ENCODE measurements at regions not wholly inside any gene's neighbourhood (a gene's known extent, or its start where the extent isn't known, plus 50 kb on each side); places are given as distances from the start of the nearest gene placed in this dataset.

GRCh38 chr2:67919490-67919889, 143.3 kb downstream of the C1D start:
- H3K4me3 ChIP-seq (ENCODE audit: low read length) = no peak overlapping the region
- Mint-ChIP-seq H3K27ac (no peak overlapping the region), H3K36me3 (peaks cover 0 to 2% (median 0%) of the 10 kb centered on the region in 3 donors), H3K4me3 (no peak overlapping the region), H3K4me1 (no peaks in the 10 kb centered on the region), H3K27me3 (peaks cover 13 to 16% of the 10 kb centered on the region in 2 donors), H3K9me3 (peaks cover 0 to 5% (median 0%) of the 10 kb centered on the region in 5 donors)
- ChIA-PET CTCF (no interaction called here), POLR2A (no interaction called here)
- H3K4me1 ChIP-seq (ENCODE audit: insufficient read depth, low read length) = no peaks in the 10 kb centered on the region
- no peak overlapping the region for H3K27ac ChIP-seq (ENCODE audit: low read depth, low read length)
- no peaks in the 10 kb centered on the region for H3K27me3 ChIP-seq (ENCODE audit: insufficient read depth, low read length, poor library complexity, severe bottlenecking)
- DNase-seq = no peak
- no peaks in the 10 kb centered on the region for H3K9me3 ChIP-seq (ENCODE audit: low read length)
- H3K36me3 ChIP-seq (ENCODE audit: insufficient read depth, low read length) = no peaks in the 10 kb centered on the region

- H3K9me3 Mint-ChIP-seq = peaks cover 0 to 5% (median 0%) of the 10 kb centered on the region in 5 donors
- ChIA-PET CTCF (no interaction called here), POLR2A (no interaction called here)
- no peak overlapping the region for H3K4me3 Mint-ChIP-seq
- H3K4me3 ChIP-seq (ENCODE audit: low read length) = no peak overlapping the region
- no peaks in the 10 kb centered on the region for H3K4me1 ChIP-seq (ENCODE audit: insufficient read depth, low read length)
- DNase-seq = no peak
- no peaks in the 10 kb centered on the region for H3K9me3 ChIP-seq (ENCODE audit: low read length)
- H3K27me3 Mint-ChIP-seq = peaks cover 16 to 22% of the 10 kb centered on the region in 2 donors
- no peaks in the 10 kb centered on the region for H3K36me3 Mint-ChIP-seq
- no peak overlapping the region for H3K27ac ChIP-seq (ENCODE audit: low read depth, low read length)
- no peaks in the 10 kb centered on the region for H3K36me3 ChIP-seq (ENCODE audit: insufficient read depth, low read length)
- H3K27ac Mint-ChIP-seq = no peak overlapping the region
- no peaks in the 10 kb centered on the region for H3K27me3 ChIP-seq (ENCODE audit: insufficient read depth, low read length, poor library complexity, severe bottlenecking)
- no peaks in the 10 kb centered on the region for H3K4me1 Mint-ChIP-seq
Observed at GRCh38 chr2:67922080-67922785, 140.6 kb downstream of the C1D start.

- Mint-ChIP-seq H3K36me3 (no peaks in the 10 kb centered on the region), H3K4me1 (no peaks in the 10 kb centered on the region), H3K27ac (no peak overlapping the region), H3K9me3 (peaks cover 0 to 3% (median 0%) of the 10 kb centered on the region in 5 donors), H3K27me3 (peaks cover 16 to 18% of the 10 kb centered on the region in 2 donors), H3K4me3 (no peak overlapping the region)
- Histone ChIP-seq H3K9me3 (ENCODE audit: low read length) (no peaks in the 10 kb centered on the region), H3K36me3 (ENCODE audit: insufficient read depth, low read length) (no peaks in the 10 kb centered on the region), H3K27me3 (ENCODE audit: insufficient read depth, low read length, poor library complexity, severe bottlenecking) (no peaks in the 10 kb centered on the region), H3K4me3 (ENCODE audit: low read length) (no peak overlapping the region), H3K27ac (ENCODE audit: low read depth, low read length) (no peak overlapping the region), H3K4me1 (ENCODE audit: insufficient read depth, low read length) (no peaks in the 10 kb centered on the region)
- CTCF ChIA-PET = no interaction called here
- no peak for DNase-seq
- POLR2A ChIA-PET = no interaction called here
Observed at GRCh38 chr2:67923696-67924095, 139.1 kb downstream of the C1D start.

- Histone ChIP-seq H3K27ac (ENCODE audit: low read depth, low read length) (no peak overlapping the region), H3K9me3 (ENCODE audit: low read length) (no peaks in the 10 kb centered on the region), H3K4me3 (ENCODE audit: low read length) (no peak overlapping the region), H3K4me1 (ENCODE audit: insufficient read depth, low read length) (no peaks in the 10 kb centered on the region), H3K36me3 (ENCODE audit: insufficient read depth, low read length) (no peaks in the 10 kb centered on the region), H3K27me3 (ENCODE audit: insufficient read depth, low read length, poor library complexity, severe bottlenecking) (no peaks in the 10 kb centered on the region)
- Mint-ChIP-seq H3K27ac (no peak overlapping the region), H3K4me3 (no peak overlapping the region), H3K27me3 (peaks cover 10 to 12% of the 10 kb centered on the region in 2 donors), H3K4me1 (no peaks in the 10 kb centered on the region), H3K9me3 (peaks cover 0 to 3% (median 0%) of the 10 kb centered on the region in 5 donors), H3K36me3 (no peaks in the 10 kb centered on the region)
- ChIA-PET POLR2A (no interaction called here), CTCF (no interaction called here)
- DNase-seq = no peak
Observed at GRCh38 chr2:67927501-67927900, 135.3 kb downstream of the C1D start.

- H3K4me1 Mint-ChIP-seq = no peaks in the 10 kb centered on the region
- no peak overlapping the region for H3K27ac ChIP-seq (ENCODE audit: low read depth, low read length)
- no peak overlapping the region for H3K4me3 ChIP-seq (ENCODE audit: low read length)
- H3K27ac Mint-ChIP-seq = no peak overlapping the region
- no peak overlapping the region for H3K4me3 Mint-ChIP-seq
- H3K27me3 ChIP-seq (ENCODE audit: insufficient read depth, low read length, poor library complexity, severe bottlenecking) = no peaks in the 10 kb centered on the region
- CTCF ChIA-PET = no interaction called here
- H3K9me3 Mint-ChIP-seq = no peaks in the 10 kb centered on the region
- peaks cover 6 to 11% of the 10 kb centered on the region in 2 donors for H3K27me3 Mint-ChIP-seq
- H3K36me3 ChIP-seq (ENCODE audit: insufficient read depth, low read length) = no peaks in the 10 kb centered on the region
- H3K4me1 ChIP-seq (ENCODE audit: insufficient read depth, low read length) = no peaks in the 10 kb centered on the region
- no peak for DNase-seq
- POLR2A ChIA-PET = no interaction called here
- no peaks in the 10 kb centered on the region for H3K36me3 Mint-ChIP-seq
- no peaks in the 10 kb centered on the region for H3K9me3 ChIP-seq (ENCODE audit: low read length)
Observed at GRCh38 chr2:67930156-67930555, 132.6 kb downstream of the C1D start.

- ChIA-PET CTCF (no interaction called here), POLR2A (no interaction called here)
- Histone ChIP-seq H3K4me3 (ENCODE audit: low read length) (no peak overlapping the region), H3K4me1 (ENCODE audit: insufficient read depth, low read length) (no peaks in the 10 kb centered on the region), H3K9me3 (ENCODE audit: low read length) (no peaks in the 10 kb centered on the region), H3K27me3 (ENCODE audit: insufficient read depth, low read length, poor library complexity, severe bottlenecking) (no peaks in the 10 kb centered on the region), H3K27ac (ENCODE audit: low read depth, low read length) (no peak overlapping the region), H3K36me3 (ENCODE audit: insufficient read depth, low read length) (no peaks in the 10 kb centered on the region)
- H3K4me3 Mint-ChIP-seq = no peak overlapping the region
- peaks cover 6 to 7% of the 10 kb centered on the region in 2 donors for H3K27me3 Mint-ChIP-seq
- no peaks in the 10 kb centered on the region for H3K36me3 Mint-ChIP-seq
- no peak overlapping the region for H3K27ac Mint-ChIP-seq
- no peaks in the 10 kb centered on the region for H3K4me1 Mint-ChIP-seq
- H3K9me3 Mint-ChIP-seq = peaks cover 0 to 2% (median 0%) of the 10 kb centered on the region in 5 donors
- no peak for DNase-seq
Observed at GRCh38 chr2:67936969-67937368, 125.8 kb downstream of the C1D start.

- Mint-ChIP-seq H3K9me3 (peaks cover 0 to 3% (median 2%) of the 10 kb centered on the region in 5 donors), H3K4me3 (no peak overlapping the region), H3K27ac (no peak overlapping the region), H3K36me3 (no peaks in the 10 kb centered on the region), H3K4me1 (no peaks in the 10 kb centered on the region), H3K27me3 (peaks cover 6 to 12% of the 10 kb centered on the region in 2 donors)
- CTCF ChIA-PET = no interaction called here
- Histone ChIP-seq H3K27ac (ENCODE audit: low read depth, low read length) (no peak overlapping the region), H3K36me3 (ENCODE audit: insufficient read depth, low read length) (no peaks in the 10 kb centered on the region), H3K27me3 (ENCODE audit: insufficient read depth, low read length, poor library complexity, severe bottlenecking) (no peaks in the 10 kb centered on the region), H3K9me3 (ENCODE audit: low read length) (no peaks in the 10 kb centered on the region), H3K4me3 (ENCODE audit: low read length) (no peak overlapping the region), H3K4me1 (ENCODE audit: insufficient read depth, low read length) (no peaks in the 10 kb centered on the region)
- POLR2A ChIA-PET = no interaction called here
- DNase-seq = no peak
Observed at GRCh38 chr2:67938053-67938452, 124.8 kb downstream of the C1D start.

GRCh38 chr2:67945056-67945455, 117.7 kb downstream of the C1D start:
- H3K4me3 Mint-ChIP-seq = no peak overlapping the region
- DNase-seq = no peak
- POLR2A ChIA-PET = interaction anchor here (0.6 kb wide), 1 partner anchor 55 kb away, joined by 3 read pairs; no protein-coding TSS in a partner anchor
- H3K27ac Mint-ChIP-seq = no peak overlapping the region
- Histone ChIP-seq H3K36me3 (ENCODE audit: insufficient read depth, low read length) (no peaks in the 10 kb centered on the region), H3K27me3 (ENCODE audit: insufficient read depth, low read length, poor library complexity, severe bottlenecking) (no peaks in the 10 kb centered on the region), H3K9me3 (ENCODE audit: low read length) (no peaks in the 10 kb centered on the region), H3K4me3 (ENCODE audit: low read length) (no peak overlapping the region), H3K27ac (ENCODE audit: low read depth, low read length) (no peak overlapping the region), H3K4me1 (ENCODE audit: insufficient read depth, low read length) (no peaks in the 10 kb centered on the region)
- H3K9me3 Mint-ChIP-seq = peaks cover 0 to 4% (median 2%) of the 10 kb centered on the region in 5 donors
- H3K27me3 Mint-ChIP-seq = peaks cover 5 to 27% of the 10 kb centered on the region in 2 donors
- H3K36me3 Mint-ChIP-seq = no peaks in the 10 kb centered on the region
- no peaks in the 10 kb centered on the region for H3K4me1 Mint-ChIP-seq
- CTCF ChIA-PET = no interaction called here
